GM23338 (cell line): ENCODE measurements at regions not wholly inside any gene's neighbourhood (a gene's known extent, or its start where the extent isn't known, plus 50 kb on each side); places are given as distances from the start of the nearest gene placed in this dataset.

ENCODE experiments used
- POLR2AphosphoS5 ChIP-seq: IDR thresholded peaks from 2 replicates; pipeline ENCODE4 v1.6.1; 2016; ENCODE audit warnings: antibody characterized with exemption, low read depth
- TF ChIP-seq, protein P1 (sequence below), 2 experiments: fragments of 200-600 bp in 1 of 2; sonication (generic) in 1 of 2; conservative IDR thresholded peaks; 2 replicates each; pipeline versions ENCODE4 v1.5.1 to v1.6.1; 2016 to 2017; ENCODE audit warnings: antibody characterized with exemption in 2 of 2, low read depth in 2 of 2, mild to moderate bottlenecking in 2 of 2, moderate library complexity in 1 of 2

GRCh38 chr12:124506145-124506831 is 61.1 kb downstream of the NCOR2 start:
- TF ChIP-seq, protein P1, sequence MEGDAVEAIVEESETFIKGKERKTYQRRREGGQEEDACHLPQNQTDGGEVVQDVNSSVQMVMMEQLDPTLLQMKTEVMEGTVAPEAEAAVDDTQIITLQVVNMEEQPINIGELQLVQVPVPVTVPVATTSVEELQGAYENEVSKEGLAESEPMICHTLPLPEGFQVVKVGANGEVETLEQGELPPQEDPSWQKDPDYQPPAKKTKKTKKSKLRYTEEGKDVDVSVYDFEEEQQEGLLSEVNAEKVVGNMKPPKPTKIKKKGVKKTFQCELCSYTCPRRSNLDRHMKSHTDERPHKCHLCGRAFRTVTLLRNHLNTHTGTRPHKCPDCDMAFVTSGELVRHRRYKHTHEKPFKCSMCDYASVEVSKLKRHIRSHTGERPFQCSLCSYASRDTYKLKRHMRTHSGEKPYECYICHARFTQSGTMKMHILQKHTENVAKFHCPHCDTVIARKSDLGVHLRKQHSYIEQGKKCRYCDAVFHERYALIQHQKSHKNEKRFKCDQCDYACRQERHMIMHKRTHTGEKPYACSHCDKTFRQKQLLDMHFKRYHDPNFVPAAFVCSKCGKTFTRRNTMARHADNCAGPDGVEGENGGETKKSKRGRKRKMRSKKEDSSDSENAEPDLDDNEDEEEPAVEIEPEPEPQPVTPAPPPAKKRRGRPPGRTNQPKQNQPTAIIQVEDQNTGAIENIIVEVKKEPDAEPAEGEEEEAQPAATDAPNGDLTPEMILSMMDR (conservative IDR thresholded peaks at IDR 0.05; ENCODE audit: low read depth in 2 of 2) = no peak
- TF ChIP-seq POLR2AphosphoS5 = no peak
